GM12891 (cell line): ENCODE measurements at regions not wholly inside any gene's neighbourhood (a gene's known extent, or its start where the extent isn't known, plus 50 kb on each side); places are given as distances from the start of the nearest gene placed in this dataset.

Experiments used
- DNase-seq: peaks from one replicate; pipeline ENCODE4 v3.0.0; 2011; ENCODE audit warnings: low spot score; ENCODE audit not compliant: insufficient read length
- FAIRE-seq: peaks from 2 replicates; lab custom pipeline; 2011; peaks lifted over from hg19 to GRCh38; lab: Jason Lieb, UNC
- PAX5 ChIP-seq: IDR thresholded peaks from 2 replicates; pipeline ENCODE4 v1.6.1; 2011; ENCODE audit warnings: low read length, moderate library complexity, mild to moderate bottlenecking; ENCODE audit not compliant: insufficient read depth, severe bottlenecking
- POLR2A ChIP-seq: IDR thresholded peaks from 2 replicates; pipeline ENCODE4 v1.6.1; 2011; ENCODE audit warnings: low read depth, low read length, control low read depth
- POLR2AphosphoS5 ChIP-seq: IDR thresholded peaks from 2 replicates; pipeline ENCODE4 v1.6.1; 2011; ENCODE audit warnings: low read depth, low read length, control low read depth
- POU2F2 ChIP-seq: IDR thresholded peaks from 2 replicates; pipeline ENCODE4 v1.6.1; 2011; ENCODE audit warnings: low read depth, mild to moderate bottlenecking, control low read depth, low read length, moderate library complexity
- SPI1 ChIP-seq: IDR thresholded peaks from 2 replicates; pipeline ENCODE4 v1.6.1; 2011; ENCODE audit warnings: low read depth, low read length, control low read depth
- TAF1 ChIP-seq: IDR thresholded peaks from 2 replicates; pipeline ENCODE4 v1.6.1; 2011; ENCODE audit warnings: low read depth, low read length, control low read depth

GRCh38 chr17:72591289-72592241, 470.7 kb downstream of the SOX9 start:
- FAIRE-seq, result no peak
- no peak for TF ChIP-seq POLR2A
- no peak for TF ChIP-seq PAX5
- TF ChIP-seq POU2F2, result no peak
- TF ChIP-seq TAF1, result no peak
- no peak for TF ChIP-seq SPI1
- TF ChIP-seq POLR2AphosphoS5, result no peak
- DNase-seq, result no peak

GRCh38 chr17:72592242-72592966, 471.6 kb downstream of the SOX9 start:
- peak; percentile 56 for DNase-seq
- no peak for TF ChIP-seq TAF1
- TF ChIP-seq PAX5, result no peak
- peak; percentile 75 for TF ChIP-seq POLR2A
- FAIRE-seq, result no peak

- no peak for DNase-seq
- TF ChIP-seq TAF1 (no peak), POLR2AphosphoS5 (no peak), PAX5 (no peak), POLR2A (no peak), POU2F2 (no peak), SPI1 (no peak)
- FAIRE-seq, result no peak
These were observed 472.1 kb downstream of the SOX9 start for GRCh38 chr17:72592967-72593325.

- TF ChIP-seq TAF1 (no peak), POLR2A (no peak), POU2F2 (no peak), SPI1 (no peak), POLR2AphosphoS5 (no peak)
- DNase-seq, result no peak
These were observed 473.4 kb downstream of the SOX9 start for GRCh38 chr17:72594248-72594647.

More at GRCh38 chr17:72594248-72594647, 473.4 kb downstream of the SOX9 start:
- no peak for FAIRE-seq
